Right atrium auricular region (tissue), 2 donors: ENCODE measurements at regions not wholly inside any gene's neighbourhood (a gene's known extent, or its start where the extent isn't known, plus 50 kb on each side); places are given as distances from the start of the nearest gene placed in this dataset.
"Not testable (repeated sequence)": the region's sequence is repeated elsewhere in the genome, so short reads cannot be mapped to it uniquely, and the experiment has no call there.

Experiments
- DNase-seq: peaks from one replicate; pipeline ENCODE4 v3.0.0-alpha.2; 2019; ENCODE audit warnings: low spot score
- H3K27ac ChIP-seq, 2 donors: fragments of 200-600 bp; sonication (generic); 1 replicate in 1 of 2; 2 replicates in 1 of 2; pipeline ENCODE4 v1.5.1; 2016 to 2019
- H3K27me3 ChIP-seq, 2 donors: fragments of 200-600 bp; sonication (generic); one replicate each; pipeline versions ENCODE4 v1.5.1 to v1.6.0; 2017 to 2019
- H3K36me3 ChIP-seq: fragments of 200-600 bp; sonication (generic); one replicate; pipeline ENCODE4 v1.5.1; 2016
- H3K4me1 ChIP-seq, 2 donors: fragments of 200-600 bp; sonication (generic); one replicate each; pipeline versions ENCODE4 v1.5.1 to v1.6.0; 2017 to 2019
- H3K4me3 ChIP-seq, 2 donors: fragments of 200-600 bp; sonication (generic); 1 replicate in 1 of 2; 2 replicates in 1 of 2; pipeline ENCODE4 v1.5.1; 2017 to 2019; ENCODE audit warnings: mild to moderate bottlenecking in 1 of 2, moderate library complexity in 1 of 2
- H3K9me3 ChIP-seq, 2 donors: fragments of 200-600 bp; sonication (generic); one replicate each; pipeline ENCODE4 v1.5.1; 2019
- TF ChIP-seq, protein P1 (sequence below), 2 donors: fragments of 200-600 bp; sonication (generic); IDR thresholded peaks; one replicate each; pipeline ENCODE4 v1.5.1; 2019; ENCODE audit warnings: antibody characterized with exemption in 2 of 2

- not testable (repeated sequence) for H3K27ac ChIP-seq, H3K4me3 ChIP-seq, H3K27me3 ChIP-seq, H3K9me3 ChIP-seq, H3K4me1 ChIP-seq, H3K36me3 ChIP-seq
- peak; percentile 77 for DNase-seq
Observed at GRCh38 chr21:9823197-9824157, 697.9 kb upstream of the TPTE start.

DNA sequence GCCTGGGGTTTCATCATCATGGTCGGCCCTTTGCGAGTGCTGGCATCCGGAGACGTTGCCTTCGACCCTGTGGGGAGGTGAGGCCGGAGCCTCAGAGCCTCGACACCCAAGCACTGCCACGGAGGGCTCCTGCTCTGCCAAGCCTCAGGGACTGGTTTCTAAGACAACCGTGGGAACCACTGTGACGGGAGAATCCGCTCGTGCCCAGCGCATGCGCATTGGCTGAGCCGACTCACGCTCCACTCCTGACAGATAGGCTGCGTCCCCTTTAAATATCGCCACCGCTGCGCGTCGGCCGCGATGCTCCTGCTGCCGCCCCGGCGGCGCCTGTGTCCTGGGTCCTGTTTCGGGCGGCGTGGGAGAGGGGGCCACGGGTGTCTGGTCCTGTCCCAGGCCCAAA lies 690.6 kb upstream of the TPTE start:
- H3K27me3 ChIP-seq, H3K4me3 ChIP-seq, H3K9me3 ChIP-seq, DNase-seq, H3K27ac ChIP-seq, H3K36me3 ChIP-seq, H3K4me1 ChIP-seq: not testable (repeated sequence)

DNA sequence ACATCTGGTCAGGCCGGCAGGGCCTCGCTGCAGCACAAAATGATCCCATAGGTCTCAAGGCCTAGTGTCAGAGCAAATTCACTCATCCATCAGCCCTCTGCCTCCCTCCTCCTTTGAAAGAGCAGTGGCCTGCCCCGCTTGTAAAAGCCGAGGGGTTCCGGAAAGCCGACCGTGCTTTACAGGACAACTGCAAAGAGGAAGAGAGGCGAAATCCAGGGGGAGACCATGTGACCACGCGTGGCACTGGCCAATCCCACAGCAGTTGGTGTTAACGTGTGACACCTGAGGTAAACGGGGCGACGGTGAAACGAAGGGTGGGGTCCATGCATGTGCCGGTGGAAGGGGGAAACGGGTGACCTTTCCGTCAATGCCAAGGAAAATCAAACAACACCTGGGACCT lies 688.6 kb upstream of the TPTE start:
- H3K36me3 ChIP-seq, H3K27me3 ChIP-seq, H3K9me3 ChIP-seq, H3K4me1 ChIP-seq, DNase-seq, H3K4me3 ChIP-seq, H3K27ac ChIP-seq: not testable (repeated sequence)

- not testable (repeated sequence) for H3K27me3 ChIP-seq, H3K36me3 ChIP-seq, H3K27ac ChIP-seq, DNase-seq, H3K9me3 ChIP-seq, H3K4me3 ChIP-seq, H3K4me1 ChIP-seq
Observed at GRCh38 chr21:9836547-9836946, 684.8 kb upstream of the TPTE start.

GRCh38 chr21:9837001-9837400 lies 684.4 kb upstream of the TPTE start:
- H3K27me3 ChIP-seq, H3K4me3 ChIP-seq, H3K9me3 ChIP-seq, DNase-seq, H3K27ac ChIP-seq, H3K36me3 ChIP-seq, H3K4me1 ChIP-seq: not testable (repeated sequence)

GRCh38 chr21:9837526-9837925 lies 683.9 kb upstream of the TPTE start:
- not testable (repeated sequence) for H3K27me3 ChIP-seq, H3K4me1 ChIP-seq, H3K4me3 ChIP-seq, H3K9me3 ChIP-seq, DNase-seq, H3K27ac ChIP-seq, H3K36me3 ChIP-seq

DNA sequence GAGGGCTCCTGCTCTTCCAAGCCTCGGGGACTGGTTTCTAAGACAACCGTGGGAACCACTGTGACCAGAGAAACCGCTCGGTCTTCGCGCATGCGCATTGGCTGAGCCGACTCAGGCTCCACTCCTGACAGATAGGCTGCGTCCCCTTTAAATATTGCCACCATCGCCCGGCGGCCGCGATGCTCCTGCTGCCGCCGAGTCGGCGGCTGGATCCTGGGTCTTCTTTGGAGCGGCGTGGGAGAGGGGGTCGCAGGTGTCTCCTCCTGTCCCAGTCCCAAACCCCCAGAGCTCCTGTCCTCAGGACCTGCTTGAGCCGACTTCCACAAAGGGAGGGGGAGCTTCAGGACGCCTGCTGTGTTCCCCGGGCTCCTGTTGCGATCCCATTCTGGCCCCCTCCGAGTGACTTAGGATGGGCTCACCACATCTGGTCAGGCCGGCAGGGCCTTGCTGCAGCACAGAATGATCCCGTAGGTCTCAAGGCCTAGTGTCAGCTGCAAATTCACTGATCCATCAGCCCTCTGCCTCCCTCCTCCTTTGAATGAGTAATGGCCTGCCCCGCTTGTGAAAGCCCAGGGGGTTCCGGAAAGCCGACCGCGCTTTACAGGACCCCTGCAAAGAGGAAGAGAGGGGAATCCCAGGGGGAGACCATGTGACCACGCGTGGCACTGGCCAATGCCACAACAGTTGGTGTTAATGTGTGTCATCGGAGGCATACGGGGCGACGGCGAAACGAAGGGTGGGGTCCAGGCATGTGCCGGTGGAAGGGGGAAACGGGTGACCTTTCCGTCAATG lies 683.2 kb upstream of the TPTE start:
- Histone ChIP-seq H3K4me1 (no peaks in the 10 kb centered on the region), H3K27me3 (no peaks in the 10 kb centered on the region), H3K9me3 (no peaks in the 10 kb centered on the region), H3K36me3 (no peaks in the 10 kb centered on the region), H3K27ac (no peak overlapping the region), H3K4me3 (no peak overlapping the region)
- no peak for DNase-seq
- TF ChIP-seq, protein P1, sequence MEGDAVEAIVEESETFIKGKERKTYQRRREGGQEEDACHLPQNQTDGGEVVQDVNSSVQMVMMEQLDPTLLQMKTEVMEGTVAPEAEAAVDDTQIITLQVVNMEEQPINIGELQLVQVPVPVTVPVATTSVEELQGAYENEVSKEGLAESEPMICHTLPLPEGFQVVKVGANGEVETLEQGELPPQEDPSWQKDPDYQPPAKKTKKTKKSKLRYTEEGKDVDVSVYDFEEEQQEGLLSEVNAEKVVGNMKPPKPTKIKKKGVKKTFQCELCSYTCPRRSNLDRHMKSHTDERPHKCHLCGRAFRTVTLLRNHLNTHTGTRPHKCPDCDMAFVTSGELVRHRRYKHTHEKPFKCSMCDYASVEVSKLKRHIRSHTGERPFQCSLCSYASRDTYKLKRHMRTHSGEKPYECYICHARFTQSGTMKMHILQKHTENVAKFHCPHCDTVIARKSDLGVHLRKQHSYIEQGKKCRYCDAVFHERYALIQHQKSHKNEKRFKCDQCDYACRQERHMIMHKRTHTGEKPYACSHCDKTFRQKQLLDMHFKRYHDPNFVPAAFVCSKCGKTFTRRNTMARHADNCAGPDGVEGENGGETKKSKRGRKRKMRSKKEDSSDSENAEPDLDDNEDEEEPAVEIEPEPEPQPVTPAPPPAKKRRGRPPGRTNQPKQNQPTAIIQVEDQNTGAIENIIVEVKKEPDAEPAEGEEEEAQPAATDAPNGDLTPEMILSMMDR (IDR thresholded peaks at IDR 0.05): no peak

- no peaks in the 10 kb centered on the region for H3K9me3 ChIP-seq
- no peak overlapping the region for H3K4me3 ChIP-seq
- H3K27me3 ChIP-seq: no peaks in the 10 kb centered on the region
- H3K36me3 ChIP-seq: no peaks in the 10 kb centered on the region
- H3K27ac ChIP-seq: no peak overlapping the region
- no peaks in the 10 kb centered on the region for H3K4me1 ChIP-seq
- TF ChIP-seq, protein P1 (IDR thresholded peaks at IDR 0.05): no peak
- DNase-seq: no peak
Observed at GRCh38 chr21:9838738-9839642, 682.4 kb upstream of the TPTE start.

- H3K9me3 ChIP-seq, DNase-seq, H3K27me3 ChIP-seq, H3K4me1 ChIP-seq, H3K4me3 ChIP-seq, H3K36me3 ChIP-seq, H3K27ac ChIP-seq: not testable (repeated sequence)
Observed at GRCh38 chr21:9844106-9844505, 677.3 kb upstream of the TPTE start.

GRCh38 chr21:9847511-9847910 lies 673.9 kb upstream of the TPTE start:
- H3K27ac ChIP-seq, H3K4me1 ChIP-seq, H3K36me3 ChIP-seq, DNase-seq, H3K4me3 ChIP-seq, H3K27me3 ChIP-seq, H3K9me3 ChIP-seq: not testable (repeated sequence)

DNA sequence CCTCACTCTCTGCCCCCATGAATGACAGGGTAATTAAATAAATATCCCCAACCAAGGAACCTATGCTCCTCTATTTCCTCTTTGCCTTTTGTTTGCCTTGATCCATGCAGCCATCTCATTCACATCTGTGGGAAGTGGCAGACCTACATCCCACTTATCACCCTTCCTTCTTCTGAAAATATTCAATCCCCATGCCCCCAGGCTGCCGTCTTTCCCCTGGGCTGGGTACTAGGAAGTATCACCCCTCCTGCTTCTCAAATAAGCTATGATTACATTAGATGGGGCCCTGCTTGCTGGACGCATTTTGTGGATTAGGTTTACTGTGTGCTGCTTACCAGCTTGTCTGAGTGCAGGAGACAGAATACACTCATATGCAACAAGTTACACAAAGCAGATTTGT lies 670.2 kb upstream of the TPTE start:
- not testable (repeated sequence) for H3K36me3 ChIP-seq, H3K4me1 ChIP-seq, H3K4me3 ChIP-seq, H3K27me3 ChIP-seq, H3K27ac ChIP-seq, DNase-seq, H3K9me3 ChIP-seq

DNA sequence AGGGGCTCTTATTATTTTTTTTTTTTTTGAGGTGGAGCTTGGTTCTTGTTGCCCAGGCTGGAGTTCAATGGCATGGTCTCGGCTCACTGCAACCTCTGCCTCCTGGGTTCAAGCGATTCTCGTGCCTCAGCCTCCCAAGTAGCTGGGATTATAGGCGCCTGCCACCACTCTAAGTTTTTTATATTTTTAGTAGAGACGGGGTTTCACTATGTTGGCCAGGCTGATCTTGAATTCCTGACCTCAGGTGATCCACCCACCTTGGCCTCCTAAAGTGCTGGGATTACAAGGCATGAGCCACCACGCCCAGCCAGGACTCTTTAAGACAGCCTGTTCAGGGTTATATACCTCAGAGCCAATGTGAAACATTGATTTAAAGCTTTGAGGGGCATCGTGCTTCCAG lies 669.7 kb upstream of the TPTE start:
- not testable (repeated sequence) for DNase-seq

More for the DNA sequence above, 669.7 kb upstream of the TPTE start:
- H3K4me3 ChIP-seq, H3K9me3 ChIP-seq, H3K36me3 ChIP-seq, H3K27me3 ChIP-seq, H3K4me1 ChIP-seq, H3K27ac ChIP-seq: not testable (repeated sequence)
